ENCODE measurements at regions not wholly inside any gene's neighbourhood (a gene's known extent, or its start where the extent isn't known, plus 50 kb on each side); places are given as distances from the start of the nearest gene placed in this dataset.

- intact Hi-C loops (cut with DNase I; ENCODE audit: low total_unique reads) = no loop called here
- DNase-seq = no peak
- no peaks in the 10 kb centered on the region for H3K4me1 ChIP-seq
- H3K36me3 ChIP-seq (ENCODE audit: low read depth, missing control alignments) = no peaks in the 10 kb centered on the region
- H3K4me3 ChIP-seq = no peak overlapping the region
- no peaks in the 10 kb centered on the region for H3K27me3 ChIP-seq
- H3K27ac ChIP-seq = no peak overlapping the region
- TF ChIP-seq POLR2A (IDR thresholded peaks at IDR 0.05) (no peak), CTCF (IDR thresholded peaks at IDR 0.05) (no peak)
- no peaks in the 10 kb centered on the region for H3K9me3 ChIP-seq
- 78 to 80% methylated on average over 5 of the region's 5 CpGs for WGBS, 2 donors
These were observed 2332.1 kb downstream of the PCDH7 start for GRCh38 chr4:33052241-33052640.

DNA sequence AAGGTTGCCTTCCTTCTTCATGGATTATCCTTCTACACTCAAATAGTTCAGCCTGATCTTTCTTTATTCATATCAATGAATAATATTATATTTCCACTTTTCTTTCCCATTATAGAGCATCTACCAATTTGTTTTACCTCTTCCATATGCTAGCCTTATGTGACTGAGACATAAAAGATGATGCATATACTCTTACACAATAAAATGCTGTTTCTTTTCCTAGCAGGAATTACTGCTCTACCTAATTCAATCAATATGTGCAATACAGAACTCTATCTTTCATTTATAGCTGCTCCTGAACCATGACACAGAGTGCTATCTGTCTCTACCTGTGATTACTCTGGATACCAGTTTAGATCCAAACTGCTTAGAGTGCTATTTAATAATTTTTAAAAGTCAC, 2334.0 kb downstream of the PCDH7 start:
- H3K27me3 ChIP-seq = no peaks in the 10 kb centered on the region
- DNase-seq = no peak
- H3K27ac ChIP-seq = no peak overlapping the region
- H3K9me3 ChIP-seq = no peaks in the 10 kb centered on the region
- no peaks in the 10 kb centered on the region for H3K36me3 ChIP-seq (ENCODE audit: low read depth, missing control alignments)
- intact Hi-C loops (cut with DNase I; ENCODE audit: low total_unique reads) = no loop called here
- TF ChIP-seq CTCF (IDR thresholded peaks at IDR 0.05) (no peak), POLR2A (IDR thresholded peaks at IDR 0.05) (no peak)
- H3K4me3 ChIP-seq = no peak overlapping the region
- H3K4me1 ChIP-seq = no peaks in the 10 kb centered on the region

DNA sequence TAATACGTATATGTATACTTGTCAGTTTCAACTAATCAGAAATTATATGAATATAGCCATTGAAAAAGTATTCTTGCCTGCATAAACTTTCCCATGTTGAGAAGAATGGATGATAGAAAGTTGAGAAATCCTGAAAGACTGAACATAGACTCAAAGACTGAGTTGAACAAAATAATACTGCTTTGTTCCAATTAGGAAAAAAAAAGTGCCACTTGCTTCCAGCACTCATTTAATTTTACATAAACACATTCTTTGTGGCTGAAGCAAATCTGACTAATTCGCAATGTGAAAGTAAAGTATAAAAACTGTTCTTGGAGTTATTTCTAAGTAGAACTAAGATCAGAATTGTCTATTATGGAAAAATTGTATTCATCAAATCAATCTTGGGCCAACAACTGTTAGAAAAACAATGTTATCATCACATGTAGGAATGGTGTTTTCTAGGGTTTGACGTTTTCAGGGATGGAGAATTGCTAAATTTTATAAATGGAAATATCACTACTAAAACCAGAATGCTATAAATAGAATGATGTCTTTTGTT, 2334.6 kb downstream of the PCDH7 start:
- no peak overlapping the region for H3K27ac ChIP-seq
- WGBS, 2 donors = 78 to 80% methylated on average over 3 of the region's 3 CpGs
- TF ChIP-seq POLR2A (IDR thresholded peaks at IDR 0.05) = no peak
- TF ChIP-seq CTCF (IDR thresholded peaks at IDR 0.05) = no peak

GRCh38 chr4:33057736-33058135, 2337.6 kb downstream of the PCDH7 start:
- H3K27me3 ChIP-seq = no peaks in the 10 kb centered on the region
- intact Hi-C loops (cut with DNase I; ENCODE audit: low total_unique reads) = no loop called here
- H3K9me3 ChIP-seq = no peaks in the 10 kb centered on the region
- DNase-seq = no peak
- no peak for TF ChIP-seq POLR2A (IDR thresholded peaks at IDR 0.05)
- TF ChIP-seq CTCF (IDR thresholded peaks at IDR 0.05) = no peak
- no peak overlapping the region for H3K4me3 ChIP-seq
- no peaks in the 10 kb centered on the region for H3K4me1 ChIP-seq
- no peak overlapping the region for H3K27ac ChIP-seq
- 93 to 96% methylated on average over 1 of the region's 1 CpG for whole genome bisulfite sequencing, 2 donors
- no peaks in the 10 kb centered on the region for H3K36me3 ChIP-seq (ENCODE audit: low read depth, missing control alignments)

More for the DNA sequence above, 2334.6 kb downstream of the PCDH7 start:
- no peaks in the 10 kb centered on the region for H3K36me3 ChIP-seq (ENCODE audit: low read depth, missing control alignments)
- DNase-seq = no peak
- H3K4me3 ChIP-seq = no peak overlapping the region
- H3K4me1 ChIP-seq = no peaks in the 10 kb centered on the region
- intact Hi-C loops (cut with DNase I; ENCODE audit: low total_unique reads) = no loop called here
- H3K27me3 ChIP-seq = no peaks in the 10 kb centered on the region
- no peaks in the 10 kb centered on the region for H3K9me3 ChIP-seq

GRCh38 chr4:33058998-33059397, 2338.8 kb downstream of the PCDH7 start:
- intact Hi-C loops (cut with DNase I; ENCODE audit: low total_unique reads) = no loop called here

More at GRCh38 chr4:33058998-33059397, 2338.8 kb downstream of the PCDH7 start:
- Histone ChIP-seq H3K9me3 (no peaks in the 10 kb centered on the region), H3K36me3 (ENCODE audit: low read depth, missing control alignments) (no peaks in the 10 kb centered on the region), H3K27me3 (no peaks in the 10 kb centered on the region), H3K27ac (no peak overlapping the region), H3K4me3 (no peak overlapping the region), H3K4me1 (no peaks in the 10 kb centered on the region)
- TF ChIP-seq POLR2A (IDR thresholded peaks at IDR 0.05) (no peak), CTCF (IDR thresholded peaks at IDR 0.05) (no peak)
- DNase-seq = no peak
